Neural cell (in vitro differentiated cells): ENCODE measurements at regions not wholly inside any gene's neighbourhood (a gene's known extent, or its start where the extent isn't known, plus 50 kb on each side); places are given as distances from the start of the nearest gene placed in this dataset.
A peak's percentile ranks its signal among the peaks of the same experiment; 100 is the strongest.

Experiments used
- H2AFZ ChIP-seq: fragments of 200-600, 300-800 bp; sonication (generic), shearing (Covaris generic); 2 replicates; pipeline ENCODE4 v1.6.0; 2014; ENCODE audit warnings: low read depth, mild to moderate bottlenecking, antibody characterized with exemption, low read length, moderate library complexity
- H3F3A ChIP-seq: fragments of 200-600 bp; shearing (Covaris generic); 2 replicates; pipeline ENCODE4 v1.6.1; 2016; ENCODE audit warnings: mild to moderate bottlenecking, moderate library complexity, mixed read lengths, antibody characterized with exemption, low read length; ENCODE audit not compliant: insufficient read depth, poor library complexity, severe bottlenecking
- H3K27ac ChIP-seq: fragments of 200-600, 300-800 bp; sonication (generic), shearing (Covaris generic); 2 replicates; pipeline ENCODE4 v1.5.1; 2014; ENCODE audit warnings: mild to moderate bottlenecking, low read length, moderate library complexity
- H3K27me3 ChIP-seq: fragments of 300-800, 200-600 bp; sonication (generic), shearing (Covaris generic); 2 replicates; pipeline ENCODE4 v1.6.0; 2014; ENCODE audit warnings: mild to moderate bottlenecking, low read depth, low read length, moderate library complexity; ENCODE audit not compliant: insufficient read depth
- H3K36me3 ChIP-seq: fragments of 300-800, 200-600 bp; sonication (generic), shearing (Covaris generic); 2 replicates; pipeline ENCODE4 v1.5.1; 2014; ENCODE audit warnings: mild to moderate bottlenecking, antibody characterized with exemption, low read length, moderate library complexity; ENCODE audit not compliant: insufficient read depth
- H3K4me2 ChIP-seq: fragments of 300-800, 200-600 bp; sonication (generic), shearing (Covaris generic); 2 replicates; pipeline ENCODE4 v1.6.0; 2014; ENCODE audit warnings: mild to moderate bottlenecking, low read length
- H3K4me3 ChIP-seq: fragments of 300-800, 200-600 bp; sonication (generic), shearing (Covaris generic); 2 replicates; pipeline ENCODE4 v1.5.1; 2014; ENCODE audit warnings: mild to moderate bottlenecking, low read length, moderate library complexity
- H3K79me2 ChIP-seq: fragments of 200-600 bp; shearing (Covaris generic); replicated peaks from 2 replicates; pipeline ENCODE4 v1.6.0; 2014; ENCODE audit warnings: mild to moderate bottlenecking, low read length, moderate library complexity; ENCODE audit not compliant: insufficient read depth
- H3K9ac ChIP-seq: fragments of 300-800, 200-600 bp; sonication (generic), shearing (Covaris generic); 2 replicates; pipeline ENCODE4 v1.6.1; 2016; ENCODE audit warnings: mild to moderate bottlenecking, low read length, mixed read lengths
- H3K9me2 ChIP-seq: fragments of 200-600 bp; shearing (Covaris generic); 2 replicates; pipeline ENCODE4 v1.6.1; 2016; ENCODE audit warnings: mild to moderate bottlenecking, low read length, mixed read lengths; ENCODE audit not compliant: insufficient read depth
- H3K9me3 ChIP-seq: fragments of 200-600, 300-800 bp; sonication (generic), shearing (Covaris generic); 2 replicates; pipeline ENCODE4 v1.6.1; 2016; ENCODE audit warnings: mild to moderate bottlenecking, mixed run types, low read length, moderate library complexity, mixed read lengths
- H4K20me1 ChIP-seq: fragments of 200-600 bp; shearing (Covaris generic); 2 replicates; pipeline ENCODE4 v1.6.1; 2016; ENCODE audit warnings: mild to moderate bottlenecking, mixed run types; ENCODE audit not compliant: insufficient read depth
- CTCF ChIP-seq: fragments of 450-650 bp; IDR thresholded peaks from 2 replicates; pipeline ENCODE4 v1.5.1; 2014; ENCODE audit warnings: antibody characterized with exemption, mild to moderate bottlenecking, moderate library complexity; ENCODE audit not compliant: poor library complexity, severe bottlenecking
- EP300 ChIP-seq: fragments of 450-650 bp; conservative IDR thresholded peaks from 2 replicates; pipeline ENCODE4 v1.6.1; 2014; ENCODE audit warnings: antibody characterized with exemption, mild to moderate bottlenecking, moderate library complexity; ENCODE audit not compliant: poor library complexity, severe bottlenecking
- MXI1 ChIP-seq: fragments of 450-650 bp; conservative IDR thresholded peaks from 2 replicates; pipeline ENCODE4 v1.6.1; 2014; ENCODE audit warnings: antibody characterized with exemption, mild to moderate bottlenecking; ENCODE audit not compliant: poor library complexity, severe bottlenecking
- POLR2AphosphoS5 ChIP-seq: IDR thresholded peaks from 2 replicates; pipeline ENCODE4 v1.6.1; 2012
- SMC3 ChIP-seq: fragments of 450-650 bp; conservative IDR thresholded peaks from 2 replicates; pipeline ENCODE4 v1.6.1; 2014; ENCODE audit warnings: antibody characterized with exemption, mild to moderate bottlenecking, moderate library complexity; ENCODE audit not compliant: poor library complexity
- TAF1 ChIP-seq: IDR thresholded peaks from 2 replicates; pipeline ENCODE4 v1.6.1; 2012; ENCODE audit warnings: low read depth

- no peaks in the 10 kb centered on the region for H3F3A ChIP-seq
- peaks cover 2% of the 10 kb centered on the region for H3K9me2 ChIP-seq
- TF ChIP-seq SMC3 (no peak), MXI1 (no peak)
- no peak overlapping the region for H3K4me3 ChIP-seq
- no peaks in the 10 kb centered on the region for H3K27me3 ChIP-seq
- H2AFZ ChIP-seq, result no peak overlapping the region
- no peak overlapping the region for H3K9ac ChIP-seq
- no peaks in the 10 kb centered on the region for H3K9me3 ChIP-seq
- H3K27ac ChIP-seq, result no peak overlapping the region
- H3K36me3 ChIP-seq, result no peaks in the 10 kb centered on the region
- no peaks in the 10 kb centered on the region for H3K79me2 ChIP-seq
- no peak overlapping the region for H3K4me2 ChIP-seq
- H4K20me1 ChIP-seq, result no peaks in the 10 kb centered on the region
Measured at GRCh38 chr10:94276140-94276539, 86.6 kb downstream of the NOC3L start.

- no peaks in the 10 kb centered on the region for H3K9me3 ChIP-seq
- H3K4me3 ChIP-seq, result no peak overlapping the region
- H4K20me1 ChIP-seq, result no peaks in the 10 kb centered on the region
- H3K27me3 ChIP-seq, result no peaks in the 10 kb centered on the region
- no peak overlapping the region for H2AFZ ChIP-seq
- no peak overlapping the region for H3K9ac ChIP-seq
- peaks cover 2% of the 10 kb centered on the region for H3K9me2 ChIP-seq
- no peaks in the 10 kb centered on the region for H3K79me2 ChIP-seq
- no peaks in the 10 kb centered on the region for H3F3A ChIP-seq
- H3K36me3 ChIP-seq, result no peaks in the 10 kb centered on the region
- no peak overlapping the region for H3K27ac ChIP-seq
- no peak for TF ChIP-seq MXI1
- TF ChIP-seq EP300, result no peak
- TF ChIP-seq CTCF, result no peak
- TF ChIP-seq POLR2AphosphoS5, result no peak
- no peak for TF ChIP-seq TAF1
- H3K4me2 ChIP-seq, result no peak overlapping the region
Measured at GRCh38 chr10:94277450-94277849, 85.3 kb downstream of the NOC3L start.

GRCh38 chr10:94279835-94280709 lies 82.7 kb downstream of the NOC3L start:
- Histone ChIP-seq H3K36me3 (no peaks in the 10 kb centered on the region), H3K27ac (no peak overlapping the region), H3F3A (no peaks in the 10 kb centered on the region), H4K20me1 (no peaks in the 10 kb centered on the region), H3K4me2 (no peak overlapping the region), H2AFZ (no peak overlapping the region), H3K4me3 (no peak overlapping the region), H3K27me3 (no peaks in the 10 kb centered on the region), H3K79me2 (no peaks in the 10 kb centered on the region), H3K9ac (no peak overlapping the region), H3K9me2 (peaks cover 2% of the 10 kb centered on the region), H3K9me3 (no peaks in the 10 kb centered on the region)
- TF ChIP-seq POLR2AphosphoS5 (no peak), CTCF (peak; percentile 21)
